H9 (cell line): ENCODE measurements at regions not wholly inside any gene's neighbourhood (a gene's known extent, or its start where the extent isn't known, plus 50 kb on each side); places are given as distances from the start of the nearest gene placed in this dataset.

Experiments
- DNase-seq: peaks from one replicate; pipeline ENCODE4 v3.0.0-alpha.2; 2017
- H2AFZ ChIP-seq: one replicate; pipeline ENCODE4 v1.6.1; 2013; ENCODE audit warnings: mild to moderate bottlenecking, low read length, control low read depth, moderate library complexity
- H2AK5ac ChIP-seq: 2 replicates; pipeline ENCODE4 v1.6.1; 2013; ENCODE audit warnings: low read length, control low read depth, mixed read lengths; ENCODE audit not compliant: insufficient read length
- H2BK120ac ChIP-seq: one replicate; pipeline ENCODE4 v1.6.1; 2013; ENCODE audit warnings: low read depth, mild to moderate bottlenecking, low read length, control low read depth, inconsistent platforms; ENCODE audit not compliant: poor library complexity, severe bottlenecking
- H2BK12ac ChIP-seq: 2 replicates; pipeline ENCODE4 v1.6.1; 2013; ENCODE audit warnings: low read length, control low read depth, mixed read lengths, low read depth; ENCODE audit not compliant: insufficient read length
- H2BK15ac ChIP-seq: 2 replicates; pipeline ENCODE4 v1.6.1; 2013; ENCODE audit warnings: low read depth, low read length, control low read depth
- H2BK20ac ChIP-seq: one replicate; pipeline ENCODE4 v1.6.1; 2013; ENCODE audit warnings: low read depth, mild to moderate bottlenecking, low read length, control low read depth, inconsistent platforms; ENCODE audit not compliant: poor library complexity, severe bottlenecking
- H2BK5ac ChIP-seq: 2 replicates; pipeline ENCODE4 v1.6.1; 2013; ENCODE audit warnings: low read length, control low read depth, mixed read lengths; ENCODE audit not compliant: insufficient read length
- H3K14ac ChIP-seq: 2 replicates; pipeline ENCODE4 v1.6.1; 2013; ENCODE audit warnings: low read length, control low read depth; ENCODE audit not compliant: insufficient read depth
- H3K18ac ChIP-seq: 2 replicates; pipeline ENCODE4 v1.6.1; 2013; ENCODE audit warnings: low read depth, mild to moderate bottlenecking, mixed read lengths, low read length, control low read depth; ENCODE audit not compliant: insufficient read length
- H3K23ac ChIP-seq: 2 replicates; pipeline ENCODE4 v1.6.1; 2013; ENCODE audit warnings: low read length, control low read depth, mixed read lengths, low read depth; ENCODE audit not compliant: insufficient read length
- H3K23me2 ChIP-seq: 2 replicates; pipeline ENCODE4 v1.6.1; 2013; ENCODE audit warnings: low read depth, mild to moderate bottlenecking, mixed read lengths, low read length, control low read depth; ENCODE audit not compliant: insufficient read length, poor library complexity, severe bottlenecking
- H3K27ac ChIP-seq: 2 replicates; pipeline ENCODE4 v1.5.1; 2013; ENCODE audit warnings: low read length, control low read depth, mixed read lengths, low read depth; ENCODE audit not compliant: insufficient read length
- H3K27me3 ChIP-seq: 2 replicates; pipeline ENCODE4 v1.6.1; 2013; ENCODE audit warnings: low read length, control low read depth, inconsistent platforms; ENCODE audit not compliant: insufficient read depth
- H3K4ac ChIP-seq: 2 replicates; pipeline ENCODE4 v1.6.1; 2013; ENCODE audit warnings: low read depth, mild to moderate bottlenecking, control low read depth, inconsistent platforms, low read length, moderate library complexity
- H3K4me1 ChIP-seq: 2 replicates; pipeline ENCODE4 v1.6.1; 2013; ENCODE audit warnings: low read length, control low read depth, inconsistent platforms; ENCODE audit not compliant: insufficient read depth
- H3K4me2 ChIP-seq: 2 replicates; pipeline ENCODE4 v1.6.1; 2013; ENCODE audit warnings: low read length, control low read depth, mixed read lengths; ENCODE audit not compliant: insufficient read length, insufficient read depth
- H3K56ac ChIP-seq: 2 replicates; pipeline ENCODE4 v1.6.1; 2013; ENCODE audit warnings: low read depth, mild to moderate bottlenecking, mixed read lengths, low read length, control low read depth; ENCODE audit not compliant: insufficient read length
- H3K79me1 ChIP-seq: 2 replicates; pipeline ENCODE4 v1.6.1; 2013; ENCODE audit warnings: low read depth, mild to moderate bottlenecking, moderate library complexity, low read length, control low read depth, inconsistent platforms; ENCODE audit not compliant: insufficient read depth, poor library complexity, severe bottlenecking
- H3K79me2 ChIP-seq: 2 replicates; pipeline ENCODE4 v1.6.1; 2013; ENCODE audit warnings: low read length, control low read depth, inconsistent platforms; ENCODE audit not compliant: insufficient read depth
- H3K9ac ChIP-seq: 2 replicates; pipeline ENCODE4 v1.6.1; 2013; ENCODE audit warnings: low read length, control low read depth, mixed read lengths; ENCODE audit not compliant: insufficient read length; ENCODE audit errors: extremely low read depth
- H3K9me3 ChIP-seq: one replicate; pipeline ENCODE4 v1.6.1; 2013; ENCODE audit warnings: low read depth, low read length, inconsistent platforms; ENCODE audit not compliant: control insufficient read depth
- H3T11ph ChIP-seq: one replicate; pipeline ENCODE4 v1.6.1; 2013; ENCODE audit warnings: mild to moderate bottlenecking, low read length, control low read depth, inconsistent platforms
- H4K20me1 ChIP-seq: one replicate; pipeline ENCODE4 v1.6.1; 2013; ENCODE audit not compliant: control insufficient read depth, insufficient read length, insufficient read depth
- H4K5ac ChIP-seq: 2 replicates; pipeline ENCODE4 v1.6.1; 2013; ENCODE audit warnings: low read depth, mild to moderate bottlenecking, mixed read lengths, low read length, control low read depth; ENCODE audit not compliant: insufficient read length
- H4K8ac ChIP-seq: replicated peaks from 2 replicates; pipeline ENCODE4 v1.6.1; 2013; ENCODE audit warnings: low read length, control low read depth, mixed read lengths, low read depth; ENCODE audit not compliant: insufficient read length
- H4K91ac ChIP-seq: 2 replicates; pipeline ENCODE4 v1.6.1; 2013; ENCODE audit warnings: low read depth, mild to moderate bottlenecking, moderate library complexity, mixed read lengths, low read length, control low read depth; ENCODE audit not compliant: insufficient read length
- H3K27ac Mint-ChIP-seq, 3 experiments: 2 replicates in 2 of 3; 3 replicates in 1 of 3; pipeline ENCODE4 v1.8.0; 2020 to 2021; ENCODE audit warnings: mixed read lengths in 3 of 3, mild to moderate bottlenecking in 1 of 3, moderate library complexity in 1 of 3
- H3K27me3 Mint-ChIP-seq: 2 replicates; pipeline ENCODE4 v1.8.0; 2021; ENCODE audit warnings: low read depth, mild to moderate bottlenecking, moderate library complexity, mixed read lengths
- H3K36me3 Mint-ChIP-seq, 3 experiments: 2 replicates in 2 of 3; 3 replicates in 1 of 3; pipeline ENCODE4 v1.8.0; 2020 to 2021; ENCODE audit warnings: low read depth in 3 of 3, mixed read lengths in 3 of 3; ENCODE audit not compliant: insufficient read depth in 1 of 3
- H3K4me1 Mint-ChIP-seq, 2 experiments: 2 replicates each; pipeline ENCODE4 v1.8.0; 2020; ENCODE audit warnings: mixed read lengths in 2 of 2
- H3K4me3 Mint-ChIP-seq, 2 experiments: 2 replicates in 1 of 2; 3 replicates in 1 of 2; pipeline ENCODE4 v1.8.0; 2020 to 2021; ENCODE audit warnings: mild to moderate bottlenecking in 2 of 2, mixed read lengths in 2 of 2, moderate library complexity in 1 of 2
- H3K9me3 Mint-ChIP-seq, 2 experiments: 2 replicates in 1 of 2; 3 replicates in 1 of 2; pipeline ENCODE4 v1.8.0; 2020; ENCODE audit warnings: mild to moderate bottlenecking in 2 of 2, mixed read lengths in 2 of 2, moderate library complexity in 1 of 2
- CTCF ChIP-seq: fragments of 200-600 bp; sonication (generic); conservative IDR thresholded peaks from 3 replicates; pipeline ENCODE4 v1.8.0; 2021; ENCODE audit warnings: antibody characterized with exemption, mild to moderate bottlenecking
- WGBS: extraction: QIAGEN DNeasy Blood & Tissue Kit; methylation state at CpG from one replicate; pipeline ENCODE4 v1.1.7; 2013; ENCODE audit warnings: missing lambda C conversion rate, low lambda C conversion rate, mixed read lengths; ENCODE audit not compliant: insufficient read length; ENCODE audit errors: extremely low coverage; 5-methylcytosine and 5-hydroxymethylcytosine counted together

GRCh38 chr2:4221434-4221833 is 518.1 kb downstream of the DCDC2C start:
- H2BK15ac ChIP-seq, result no peak overlapping the region
- no peak for DNase-seq
- H3K56ac ChIP-seq, result no peak overlapping the region
- H3K9ac ChIP-seq, result no peak overlapping the region
- no peak overlapping the region for H2BK5ac ChIP-seq
- Mint-ChIP-seq H3K27me3 (no peaks in the 10 kb centered on the region), H3K27ac (no peak overlapping the region), H3K4me3 (no peak overlapping the region), H3K36me3 (no peaks in the 10 kb centered on the region; a peak in 4 of 7 replicates), H3K9me3 (no peaks in the 10 kb centered on the region; a peak in 1 of 5 replicates), H3K4me1 (peaks cover 11 to 14% of the 10 kb centered on the region in 2 experiments)
- H3K27me3 ChIP-seq, result no peaks in the 10 kb centered on the region
- no peak overlapping the region for H2BK120ac ChIP-seq
- H3K14ac ChIP-seq, result no peak overlapping the region
- no peak overlapping the region for H3K23ac ChIP-seq
- no peaks in the 10 kb centered on the region for H3K79me1 ChIP-seq
- no peak for TF ChIP-seq CTCF
- H4K20me1 ChIP-seq, result no peaks in the 10 kb centered on the region
- H3K4me1 ChIP-seq, result no peaks in the 10 kb centered on the region
- H3K27ac ChIP-seq, result no peak overlapping the region
- no peak overlapping the region for H3T11ph ChIP-seq
- no peaks in the 10 kb centered on the region for H3K23me2 ChIP-seq
- no peak overlapping the region for H2BK20ac ChIP-seq
- H3K18ac ChIP-seq, result no peak overlapping the region
- H2AFZ ChIP-seq, result no peak overlapping the region
- no peak overlapping the region for H2BK12ac ChIP-seq
- H3K9me3 ChIP-seq, result no peaks in the 10 kb centered on the region
- H3K79me2 ChIP-seq, result no peaks in the 10 kb centered on the region
- no peak overlapping the region for H4K91ac ChIP-seq
- WGBS, result no CpG with 5 or more reads among the region's 1 CpG
- H2AK5ac ChIP-seq, result no peak overlapping the region
- no peak overlapping the region for H4K5ac ChIP-seq
- no peak overlapping the region for H3K4me2 ChIP-seq
- H4K8ac ChIP-seq, result no peak overlapping the region
- H3K4ac ChIP-seq, result no peak overlapping the region
